PC-9 (cell line): ENCODE measurements at regions not wholly inside any gene's neighbourhood (a gene's known extent, or its start where the extent isn't known, plus 50 kb on each side); places are given as distances from the start of the nearest gene placed in this dataset.

Experiments
- EZH2 ChIP-seq: fragments of 200-600 bp; sonication (generic); IDR thresholded peaks from 2 replicates; pipeline ENCODE4 v1.8.0; 2017; ENCODE audit warnings: antibody characterized with exemption, low read depth
- TF ChIP-seq, protein P1 (sequence below): fragments of 200-600 bp; sonication (generic); conservative IDR thresholded peaks from 2 replicates; pipeline ENCODE4 v1.6.1; 2017; ENCODE audit warnings: mixed run types, antibody characterized with exemption, mild to moderate bottlenecking, moderate library complexity

DNA sequence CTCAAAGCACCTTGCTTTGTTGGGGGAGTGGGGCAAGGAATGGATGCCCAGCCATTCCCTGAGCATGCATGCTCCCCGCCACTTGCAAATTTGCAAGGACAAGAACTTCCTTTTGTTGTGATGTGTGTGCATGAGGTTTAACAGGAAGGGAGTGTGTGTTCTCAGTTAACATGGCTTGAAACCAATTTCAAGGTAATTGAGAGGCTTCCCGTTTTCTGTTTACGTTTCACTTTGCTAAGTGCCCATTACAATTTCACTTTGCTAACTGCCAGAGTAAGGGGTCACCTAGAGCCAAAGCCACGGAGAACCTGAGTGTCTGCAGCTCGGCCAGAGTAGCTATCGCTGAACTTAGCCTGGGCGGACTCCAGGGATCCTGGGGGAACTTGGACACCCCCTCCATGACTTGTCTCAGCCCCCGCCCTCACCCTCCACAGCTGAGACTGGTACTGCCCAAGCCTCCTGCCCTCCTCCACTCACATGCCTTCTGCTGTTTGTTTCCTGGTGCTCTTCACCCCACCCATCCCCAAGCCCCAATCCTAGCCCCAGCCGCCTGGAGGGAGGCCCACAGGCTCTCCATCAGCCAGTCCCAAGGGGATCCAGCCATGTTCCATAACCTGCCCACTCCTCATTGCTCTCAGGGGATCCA lies 53.6 kb upstream of the LAPTM4A start:
- no peak for TF ChIP-seq EZH2
- TF ChIP-seq, protein P1, sequence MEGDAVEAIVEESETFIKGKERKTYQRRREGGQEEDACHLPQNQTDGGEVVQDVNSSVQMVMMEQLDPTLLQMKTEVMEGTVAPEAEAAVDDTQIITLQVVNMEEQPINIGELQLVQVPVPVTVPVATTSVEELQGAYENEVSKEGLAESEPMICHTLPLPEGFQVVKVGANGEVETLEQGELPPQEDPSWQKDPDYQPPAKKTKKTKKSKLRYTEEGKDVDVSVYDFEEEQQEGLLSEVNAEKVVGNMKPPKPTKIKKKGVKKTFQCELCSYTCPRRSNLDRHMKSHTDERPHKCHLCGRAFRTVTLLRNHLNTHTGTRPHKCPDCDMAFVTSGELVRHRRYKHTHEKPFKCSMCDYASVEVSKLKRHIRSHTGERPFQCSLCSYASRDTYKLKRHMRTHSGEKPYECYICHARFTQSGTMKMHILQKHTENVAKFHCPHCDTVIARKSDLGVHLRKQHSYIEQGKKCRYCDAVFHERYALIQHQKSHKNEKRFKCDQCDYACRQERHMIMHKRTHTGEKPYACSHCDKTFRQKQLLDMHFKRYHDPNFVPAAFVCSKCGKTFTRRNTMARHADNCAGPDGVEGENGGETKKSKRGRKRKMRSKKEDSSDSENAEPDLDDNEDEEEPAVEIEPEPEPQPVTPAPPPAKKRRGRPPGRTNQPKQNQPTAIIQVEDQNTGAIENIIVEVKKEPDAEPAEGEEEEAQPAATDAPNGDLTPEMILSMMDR: no peak
